NCI-H2196 treated with DMSO at 0.1 percent for 48 hours (cell line): ENCODE measurements at regions not wholly inside any gene's neighbourhood (a gene's known extent, or its start where the extent isn't known, plus 50 kb on each side); places are given as distances from the start of the nearest gene placed in this dataset.
"Not testable (repeated sequence)": the region's sequence is repeated elsewhere in the genome, so short reads cannot be mapped to it uniquely, and the experiment has no call there.

ENCODE experiments used
- DNase-seq: peaks from one replicate; lab custom pipeline; 2025; ENCODE audit not compliant: unreplicated experiment; lab: John Stamatoyannopoulos, UW

- DNase-seq: no peak
Observed at GRCh38 chr14:38045461-38045860, 162.2 kb upstream of the SSTR1 start.

- no peak for DNase-seq
Observed at GRCh38 chr14:38046160-38046559, 161.5 kb upstream of the SSTR1 start.

- DNase-seq: no peak
Observed at GRCh38 chr14:38047195-38047902, 160.4 kb upstream of the SSTR1 start.

- no peak for DNase-seq
Observed at GRCh38 chr14:38053666-38054065, 154.0 kb upstream of the SSTR1 start.

- no peak for DNase-seq
Observed at GRCh38 chr14:38056270-38056669, 151.4 kb upstream of the SSTR1 start.

GRCh38 chr14:38062223-38062622, 145.5 kb upstream of the SSTR1 start:
- not testable (repeated sequence) for DNase-seq

- DNase-seq: no peak
Observed at GRCh38 chr14:38063711-38064320, 143.9 kb upstream of the SSTR1 start.

GRCh38 chr14:38065106-38065762, 142.5 kb upstream of the SSTR1 start:
- no peak for DNase-seq

GRCh38 chr14:38070061-38070588, 137.6 kb upstream of the SSTR1 start:
- DNase-seq: no peak

- no peak for DNase-seq
Observed at GRCh38 chr14:38073641-38074040, 134.1 kb upstream of the SSTR1 start.

- no peak for DNase-seq
Observed at GRCh38 chr14:38074081-38074480, 133.6 kb upstream of the SSTR1 start.

- no peak for DNase-seq
Observed at GRCh38 chr14:38074754-38075153, 132.9 kb upstream of the SSTR1 start.

- no peak for DNase-seq
Observed at GRCh38 chr14:38078393-38078792, 129.3 kb upstream of the SSTR1 start.

- DNase-seq: no peak
Observed at GRCh38 chr14:38079268-38079667, 128.4 kb upstream of the SSTR1 start.

GRCh38 chr14:38079886-38080285, 127.8 kb upstream of the SSTR1 start:
- DNase-seq: no peak

- no peak for DNase-seq
Observed at GRCh38 chr14:38080696-38081095, 127.0 kb upstream of the SSTR1 start.

GRCh38 chr14:38083039-38083438, 124.7 kb upstream of the SSTR1 start:
- no peak for DNase-seq

GRCh38 chr14:38089123-38089522, 118.6 kb upstream of the SSTR1 start:
- DNase-seq: no peak

- DNase-seq: no peak
Observed at GRCh38 chr14:38090506-38090905, 117.2 kb upstream of the SSTR1 start.

- DNase-seq: no peak
Observed at GRCh38 chr14:38098074-38098836, 109.4 kb upstream of the SSTR1 start.

GRCh38 chr14:38101679-38102078, 106.0 kb upstream of the SSTR1 start:
- no peak for DNase-seq
